DMS114 treated with DMSO at 0.1 percent for 48 hours (cell line): ENCODE measurements at regions not wholly inside any gene's neighbourhood (a gene's known extent, or its start where the extent isn't known, plus 50 kb on each side); places are given as distances from the start of the nearest gene placed in this dataset.

Source experiments
- DNase-seq: peaks from one replicate; lab custom pipeline; 2025; ENCODE audit not compliant: unreplicated experiment; lab: John Stamatoyannopoulos, UW

DNA sequence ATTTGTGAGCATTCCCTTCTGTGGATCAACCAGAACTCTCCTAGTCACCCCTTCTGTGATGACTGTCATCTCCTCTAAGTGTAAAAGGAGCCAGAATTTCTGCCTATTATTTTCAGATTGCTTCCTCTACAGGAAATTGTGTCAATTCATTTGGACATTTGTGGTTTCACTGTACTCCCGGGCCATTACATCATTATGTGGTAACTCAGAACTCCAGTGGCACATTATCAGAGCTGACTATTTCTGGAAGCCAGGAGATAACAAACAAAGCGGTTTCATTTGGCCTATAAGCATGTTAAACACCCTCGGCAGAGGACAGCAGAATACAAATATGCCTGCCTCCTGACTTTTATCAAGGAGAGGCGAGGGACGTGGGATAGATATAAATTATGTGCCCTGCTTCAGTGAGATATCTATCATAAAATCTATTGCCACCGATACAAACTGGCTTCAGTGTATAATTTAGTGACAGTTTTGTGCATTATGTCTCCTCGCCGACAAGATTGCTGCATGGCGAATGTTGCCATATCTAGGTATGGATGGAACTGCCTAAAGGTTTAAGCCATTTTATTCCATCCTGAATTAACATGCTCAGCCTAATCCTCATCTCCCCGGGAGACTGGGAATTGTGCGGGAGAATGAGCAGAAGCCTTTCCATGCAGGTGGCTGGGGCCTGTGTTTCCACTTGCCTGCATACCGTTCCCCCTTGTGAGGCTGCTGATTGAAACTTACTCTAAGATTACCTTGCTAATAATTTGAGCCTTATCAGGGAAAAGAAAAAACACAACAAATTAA is 193.4 kb upstream of the SEMA6D start:
- no peak for DNase-seq

DNA sequence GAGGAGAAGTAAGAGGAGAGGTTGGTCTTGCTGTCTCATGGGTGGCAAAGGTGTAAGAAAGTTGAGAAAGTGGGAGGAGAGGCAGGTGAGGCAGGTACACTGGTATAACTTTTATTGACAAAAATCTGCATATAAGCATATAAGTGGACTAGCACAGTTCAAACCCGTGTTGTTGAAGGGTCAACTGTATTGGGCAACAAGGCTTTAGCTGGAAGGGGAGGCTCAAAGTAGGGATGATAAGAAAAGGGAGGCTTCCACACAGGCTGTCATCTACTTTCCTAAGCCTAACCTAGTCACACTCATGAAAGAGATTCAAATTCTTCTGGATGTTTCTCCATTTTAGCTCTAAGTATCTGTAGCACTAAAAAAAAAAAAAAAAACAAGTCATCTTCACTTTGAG is 188.1 kb upstream of the SEMA6D start:
- DNase-seq, result no peak

DNA sequence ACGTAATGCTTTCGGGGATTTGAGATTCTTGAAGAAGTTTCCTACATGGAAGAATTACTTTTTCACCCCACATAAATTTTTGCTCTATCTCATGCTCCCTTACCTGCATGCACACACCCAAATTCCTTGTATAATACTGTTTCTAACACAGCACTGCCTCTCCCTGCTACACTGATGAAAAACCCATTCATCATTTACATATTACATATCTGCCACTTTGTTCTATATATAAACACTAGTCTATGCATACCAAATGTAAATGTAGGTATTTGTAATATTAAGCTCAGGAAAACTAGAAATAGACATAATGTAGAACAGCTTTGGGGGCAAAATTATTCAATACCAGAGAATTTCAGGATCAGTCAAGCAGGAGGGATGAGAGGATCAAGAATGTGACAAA is 182.6 kb upstream of the SEMA6D start:
- no peak for DNase-seq

DNA sequence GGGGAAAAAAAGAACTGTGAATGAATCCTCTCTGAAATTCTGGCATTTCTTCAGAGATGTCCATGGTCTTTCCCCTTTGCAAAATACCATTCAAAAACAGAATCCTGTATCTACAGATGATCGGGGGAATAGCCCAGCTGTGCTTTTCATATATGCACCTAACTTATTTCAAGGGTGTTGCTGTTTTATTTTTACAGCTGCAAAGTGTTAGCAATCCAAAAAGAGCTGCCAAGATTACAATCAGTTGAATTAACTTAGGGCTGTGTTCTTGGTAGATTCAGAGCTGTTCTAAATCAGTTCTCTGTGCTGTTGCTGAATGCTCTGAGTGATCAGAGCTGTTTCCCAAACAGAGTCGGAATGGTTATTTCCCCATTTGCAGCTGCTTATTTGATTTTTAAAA is 175.7 kb upstream of the SEMA6D start:
- no peak for DNase-seq

DNA sequence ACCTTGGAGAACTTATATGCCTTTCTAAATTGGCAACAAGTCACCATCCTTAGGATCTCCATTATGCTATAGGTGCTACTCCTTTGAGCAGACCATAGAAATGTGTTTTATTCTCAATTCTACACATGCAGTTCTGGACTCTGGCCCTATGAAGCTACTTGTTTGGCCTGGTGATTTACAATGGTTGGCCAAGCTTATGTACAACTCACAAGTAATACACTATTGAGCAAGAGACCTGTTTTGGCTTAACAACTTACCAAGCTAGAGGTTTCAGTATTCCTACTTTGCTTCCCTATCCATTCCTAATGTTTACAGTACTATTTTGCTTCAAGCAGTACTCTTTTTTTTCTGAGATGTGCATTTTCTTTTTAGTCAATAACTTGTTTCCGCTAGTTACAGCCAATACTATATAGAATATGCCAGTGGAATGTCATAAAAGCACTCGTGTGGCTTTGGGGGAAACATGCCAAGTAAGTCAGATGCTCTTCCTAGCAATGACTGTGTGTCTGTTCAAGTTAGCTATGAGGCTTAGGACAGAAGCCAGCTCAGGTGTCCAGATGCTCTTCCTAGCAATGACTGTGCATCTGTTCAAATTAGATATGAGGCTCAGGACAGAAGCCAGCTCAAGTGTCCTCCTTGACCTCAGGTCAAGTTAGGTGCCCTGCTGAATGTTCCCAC is 174.9 kb upstream of the SEMA6D start:
- no peak for DNase-seq

DNA sequence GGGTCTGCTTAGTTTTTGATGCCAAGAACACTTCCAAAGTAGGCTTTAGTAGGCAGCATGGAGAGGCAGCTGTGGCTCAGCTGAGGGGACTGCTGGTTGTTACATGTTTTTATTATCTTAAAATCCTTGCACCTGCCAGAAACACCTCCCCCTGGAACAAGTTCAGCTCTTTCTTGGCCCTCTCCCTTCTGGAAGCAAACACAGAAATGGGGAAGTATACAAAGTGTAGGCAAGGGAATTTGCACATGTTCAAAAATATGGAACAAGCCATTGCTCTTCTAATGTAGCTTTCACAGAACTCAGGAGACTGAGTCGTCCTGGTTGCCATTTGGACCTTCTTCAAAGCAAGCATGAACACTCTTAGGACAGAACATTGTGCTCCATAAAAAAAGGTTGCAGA is 169.1 kb upstream of the SEMA6D start:
- DNase-seq, result no peak

DNA sequence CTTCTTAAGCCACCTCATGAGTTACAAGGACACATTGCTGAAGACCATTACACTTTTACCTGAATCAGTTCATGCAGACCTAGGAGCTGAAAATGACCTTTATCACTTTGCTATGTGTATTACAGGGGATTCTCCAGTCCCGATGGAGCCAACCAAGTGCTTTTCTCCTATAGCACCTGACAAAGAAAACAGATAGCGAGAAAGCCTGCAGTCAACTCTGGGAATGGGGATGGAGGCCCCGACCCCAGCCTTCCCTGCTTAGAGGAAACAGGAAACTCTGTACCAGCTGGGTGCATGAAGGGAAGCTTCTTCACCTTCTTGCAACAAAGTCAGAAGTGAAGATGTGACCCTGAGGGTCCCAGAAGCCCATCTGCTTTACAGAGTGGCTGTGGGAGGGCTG is 168.3 kb upstream of the SEMA6D start:
- no peak for DNase-seq

DNA sequence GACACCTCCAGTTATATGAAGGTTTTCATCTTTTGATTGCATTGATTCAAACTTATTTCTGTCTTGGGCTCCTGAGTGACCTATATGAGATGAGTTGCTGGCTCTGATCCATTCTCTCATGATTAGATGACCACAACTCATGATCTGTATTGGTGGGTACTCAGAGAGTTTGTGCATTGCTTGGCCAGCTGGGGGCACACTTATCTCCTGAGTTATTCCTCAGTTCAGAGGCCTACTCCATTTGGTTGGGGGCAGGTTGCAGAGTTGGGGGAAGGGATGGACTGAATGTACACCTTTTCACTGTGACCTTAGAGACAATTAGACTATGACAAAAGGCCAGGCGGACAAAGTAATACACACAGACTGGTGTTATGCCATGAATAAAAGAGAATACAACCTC is 166.2 kb upstream of the SEMA6D start:
- DNase-seq, result no peak

DNA sequence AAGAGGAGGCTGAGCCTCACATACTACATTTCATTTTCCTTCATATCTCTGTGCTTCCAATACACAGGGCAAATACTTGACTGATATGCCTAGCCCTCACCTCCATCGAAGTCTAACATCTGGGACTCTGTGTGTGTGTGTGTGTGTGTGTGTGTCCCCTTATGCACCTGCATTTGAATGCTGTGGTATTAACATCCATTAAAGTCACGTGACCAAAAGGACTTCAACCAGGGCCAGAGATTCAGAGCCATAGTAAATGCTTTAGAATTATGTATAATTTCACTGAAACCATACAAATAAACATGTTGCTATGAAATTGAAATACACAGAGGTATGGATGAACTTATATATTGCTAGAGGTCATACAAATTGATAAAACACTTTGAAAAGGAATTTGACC is 165.8 kb upstream of the SEMA6D start:
- no peak for DNase-seq

DNA sequence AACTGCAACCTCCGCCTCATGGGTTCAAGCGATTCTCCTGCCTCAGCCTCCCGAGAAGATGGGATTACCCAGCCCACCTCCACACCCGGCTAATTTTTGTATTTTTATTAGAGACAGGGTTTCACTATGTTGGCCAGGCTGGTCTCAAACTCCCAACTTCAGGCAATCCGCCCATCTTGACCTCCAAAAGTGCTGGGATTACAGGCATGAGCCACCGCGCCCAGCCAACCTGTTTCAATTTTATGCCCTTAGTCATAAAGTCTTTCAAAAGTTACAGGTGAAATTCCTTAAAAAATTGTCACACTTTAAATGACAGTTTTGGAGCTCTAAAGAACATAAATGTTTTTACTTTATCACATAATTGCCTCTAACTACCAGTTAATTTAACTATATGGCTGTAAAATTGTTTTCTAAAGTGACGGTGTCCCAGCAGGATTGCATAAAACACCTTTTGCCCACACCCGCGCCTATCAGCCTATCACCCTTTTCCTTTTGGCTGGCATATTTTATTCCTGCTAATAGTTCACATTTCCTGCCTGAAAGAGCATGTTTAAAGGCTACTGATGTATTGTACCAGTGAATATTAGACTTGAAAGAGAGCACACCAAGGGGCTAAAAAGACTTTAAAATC is 164.2 kb upstream of the SEMA6D start:
- no peak for DNase-seq

DNA sequence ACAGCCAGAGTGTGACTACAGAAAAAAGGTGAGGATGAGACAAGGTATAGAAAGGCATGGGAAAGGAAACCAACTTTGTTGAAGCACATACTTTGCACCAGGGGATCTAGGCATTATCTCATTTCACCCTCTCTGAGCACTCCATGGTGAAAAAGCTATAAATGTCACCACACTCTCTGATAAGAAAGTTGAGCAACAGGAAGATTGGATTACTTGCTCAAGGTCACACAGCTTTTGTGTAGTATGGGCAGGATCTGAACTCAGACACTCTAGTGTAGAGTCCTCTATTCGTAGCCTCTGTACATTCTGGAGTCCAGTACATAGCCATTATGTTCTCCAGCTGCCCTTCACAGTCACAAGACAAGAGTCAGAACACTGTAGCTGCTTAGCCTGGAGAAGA is 163.4 kb upstream of the SEMA6D start:
- no peak for DNase-seq

DNA sequence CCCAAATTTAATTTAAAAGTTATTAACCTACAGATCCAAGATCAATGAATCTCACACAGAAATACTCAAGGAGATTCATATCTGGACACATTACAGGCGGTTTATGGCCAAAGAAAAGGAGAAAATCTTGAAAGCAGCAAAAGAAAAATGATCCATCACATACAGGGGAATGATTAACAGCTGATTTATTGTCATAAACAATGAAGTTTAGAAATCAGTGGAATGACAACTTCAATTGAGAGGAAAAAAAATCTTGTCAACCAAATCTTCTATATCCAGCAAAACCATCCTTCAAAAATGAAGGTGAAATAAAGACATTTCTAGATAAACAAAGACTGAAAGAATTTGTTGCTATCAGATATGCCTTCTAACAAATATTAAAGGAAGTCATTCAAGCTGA is 156.2 kb upstream of the SEMA6D start:
- DNase-seq, result no peak

DNA sequence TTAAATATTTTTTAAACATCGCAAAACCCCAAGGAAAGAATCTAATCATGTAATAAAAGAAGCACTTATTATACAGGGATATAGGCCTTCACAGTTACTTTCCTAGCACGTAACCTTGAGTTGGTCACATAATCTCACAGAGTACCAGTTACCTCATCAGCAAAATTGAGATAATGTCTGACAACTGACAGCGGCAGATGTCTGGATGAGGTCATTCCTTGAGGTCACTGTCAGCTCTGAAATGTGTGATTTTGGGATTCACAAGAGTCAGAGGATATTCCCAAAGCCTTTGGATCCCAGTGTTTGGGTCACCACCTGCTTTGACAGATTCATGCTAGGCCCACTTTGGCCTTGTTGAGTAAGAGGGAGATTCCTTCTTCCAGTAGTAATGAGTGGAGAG is 151.4 kb upstream of the SEMA6D start:
- no peak for DNase-seq

DNA sequence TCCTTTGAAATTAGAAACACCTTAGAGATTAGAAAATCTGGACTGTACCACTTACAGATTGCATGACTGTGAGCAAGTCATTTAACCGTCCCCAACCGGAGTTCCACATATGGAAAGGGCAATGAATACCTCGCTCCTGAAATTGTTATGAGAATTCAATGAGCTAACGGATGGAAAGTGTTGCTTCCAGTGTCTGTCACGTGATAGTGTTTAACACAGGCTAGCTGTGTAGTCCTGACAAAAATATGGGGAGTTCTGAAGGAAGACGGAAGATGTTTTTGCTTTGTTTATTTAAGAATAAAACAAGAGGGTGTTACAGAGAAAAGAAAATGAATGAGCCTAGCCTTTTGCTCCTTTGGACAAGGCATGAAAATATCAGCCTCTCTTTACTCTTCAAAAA is 150.7 kb upstream of the SEMA6D start:
- no peak for DNase-seq

DNA sequence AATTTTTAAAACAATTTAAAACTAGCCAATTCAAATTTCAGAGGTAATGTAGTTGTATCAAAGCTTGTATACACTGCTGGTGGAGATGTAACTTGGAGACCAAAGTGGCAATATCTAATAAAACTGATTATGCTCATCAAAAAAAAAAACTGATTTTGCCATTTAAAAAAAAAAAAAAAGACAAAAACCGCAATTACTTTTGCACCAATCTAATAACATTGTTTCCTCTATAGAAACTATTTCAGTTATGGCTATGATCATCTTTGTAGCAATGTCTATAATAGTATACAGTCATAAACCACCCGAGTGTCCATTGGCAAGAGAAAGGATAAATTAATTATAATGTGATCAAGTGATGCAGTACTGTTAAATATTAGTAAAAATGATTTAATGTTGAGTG is 149.3 kb upstream of the SEMA6D start:
- no peak for DNase-seq

DNA sequence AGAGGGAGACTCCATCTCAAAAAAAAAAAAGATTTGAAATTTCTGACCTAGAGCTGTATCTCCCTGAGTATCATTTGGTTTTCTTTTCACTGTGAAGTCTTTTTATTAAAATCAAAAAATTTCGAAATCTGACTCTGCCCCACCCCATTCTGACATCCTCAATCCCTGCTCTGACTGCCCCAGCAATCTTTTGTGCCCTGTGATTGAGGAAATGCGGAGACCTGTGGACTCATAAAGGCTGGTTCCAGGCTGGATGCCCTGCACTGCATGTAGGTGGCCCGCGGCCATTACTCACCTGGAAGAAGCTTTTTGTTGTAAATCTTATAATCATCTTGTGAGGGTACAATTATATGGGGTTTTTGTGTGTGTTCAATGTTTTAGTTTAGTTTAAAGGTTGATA is 147.3 kb upstream of the SEMA6D start:
- no peak for DNase-seq

DNA sequence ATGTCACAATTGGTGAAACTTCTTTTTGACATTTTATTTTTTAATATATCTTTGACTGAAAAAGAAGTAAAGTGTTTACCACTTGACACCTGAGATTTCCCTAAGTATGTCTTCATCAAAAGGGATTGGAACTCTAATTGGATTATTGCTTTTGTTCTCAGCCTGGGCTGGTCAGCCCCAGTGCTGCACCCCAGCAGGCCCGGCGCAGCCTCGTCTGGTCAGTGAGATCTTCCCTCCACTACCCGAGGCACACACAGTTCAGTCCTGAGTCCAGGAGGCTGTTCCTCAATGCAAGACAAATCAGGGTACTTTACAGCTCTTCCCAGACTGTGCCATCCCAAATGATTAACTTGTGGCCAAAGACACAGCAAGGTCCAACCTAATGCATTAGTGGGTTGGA is 146.9 kb upstream of the SEMA6D start:
- no peak for DNase-seq

DNA sequence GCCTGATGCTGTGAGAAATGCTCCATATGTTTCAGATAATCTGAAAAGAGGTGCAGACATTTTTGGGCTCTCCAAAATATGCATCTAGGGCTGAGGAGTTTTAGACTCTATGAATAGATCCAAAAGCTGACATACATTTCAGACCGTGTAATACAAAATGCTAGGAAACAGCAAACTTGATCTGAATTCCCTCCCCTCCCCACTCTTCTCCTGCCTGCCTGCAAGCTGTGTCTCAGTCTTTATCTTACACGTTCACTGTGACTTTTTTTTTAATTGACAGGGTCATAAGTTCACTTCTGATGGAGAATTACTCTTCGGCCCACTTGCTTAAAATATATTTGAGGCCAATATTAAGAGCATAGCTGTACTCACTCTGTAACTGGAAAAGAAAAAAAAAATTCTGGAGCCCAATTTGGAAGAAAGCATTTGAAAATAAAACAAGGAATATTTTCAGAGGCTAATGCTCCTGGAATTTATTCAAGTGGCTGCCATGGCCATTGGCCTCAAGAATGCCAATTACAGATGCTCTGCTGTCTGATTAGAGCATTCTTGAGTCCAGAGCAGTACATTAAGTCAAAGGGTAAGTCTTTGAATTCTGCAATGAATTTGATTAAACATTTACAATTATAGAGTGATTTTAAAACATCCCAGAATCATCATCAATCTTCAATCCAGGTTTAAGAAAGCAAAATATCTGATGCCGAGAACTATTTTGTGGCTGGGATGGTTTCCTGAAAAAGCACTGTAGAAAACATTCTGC is 146.2 kb upstream of the SEMA6D start:
- DNase-seq, result no peak

DNA sequence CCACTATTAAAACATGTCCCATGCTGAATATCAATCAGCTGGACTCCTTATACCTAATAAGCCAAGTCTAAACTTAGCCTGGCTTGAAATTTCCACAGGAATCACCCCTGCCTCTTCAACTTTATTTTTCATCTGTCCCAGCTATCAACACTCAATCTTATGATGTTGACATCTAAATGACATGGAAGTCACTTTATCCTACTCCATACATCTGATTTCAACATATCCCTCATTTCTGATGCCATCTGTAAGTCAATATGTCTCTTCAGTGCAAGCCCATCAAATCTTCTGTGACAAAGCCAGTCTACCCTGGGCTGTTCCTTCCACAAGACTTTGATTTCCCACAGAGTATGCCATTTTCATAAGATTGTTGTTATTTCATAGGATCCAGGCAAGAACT is 143.6 kb upstream of the SEMA6D start:
- no peak for DNase-seq

DNA sequence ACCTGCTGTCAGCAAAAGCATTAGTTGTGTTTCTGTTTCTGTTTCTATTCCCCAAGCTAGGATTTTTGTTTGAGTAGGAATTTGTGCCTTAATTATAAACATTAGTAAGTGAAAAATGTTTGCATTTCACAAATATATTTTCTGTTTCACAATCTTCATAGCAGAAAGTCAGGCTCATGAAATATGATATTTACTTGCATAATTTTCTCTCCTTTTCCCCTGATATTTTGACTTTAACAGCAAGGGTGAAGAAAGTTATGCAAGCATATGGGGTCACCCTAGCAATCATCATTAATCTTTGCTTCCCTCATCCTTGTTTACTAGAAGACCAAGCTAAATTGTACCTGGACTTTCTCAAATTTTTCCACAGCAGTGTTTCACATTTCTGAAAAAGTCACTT is 140.3 kb upstream of the SEMA6D start:
- DNase-seq, result no peak

DNA sequence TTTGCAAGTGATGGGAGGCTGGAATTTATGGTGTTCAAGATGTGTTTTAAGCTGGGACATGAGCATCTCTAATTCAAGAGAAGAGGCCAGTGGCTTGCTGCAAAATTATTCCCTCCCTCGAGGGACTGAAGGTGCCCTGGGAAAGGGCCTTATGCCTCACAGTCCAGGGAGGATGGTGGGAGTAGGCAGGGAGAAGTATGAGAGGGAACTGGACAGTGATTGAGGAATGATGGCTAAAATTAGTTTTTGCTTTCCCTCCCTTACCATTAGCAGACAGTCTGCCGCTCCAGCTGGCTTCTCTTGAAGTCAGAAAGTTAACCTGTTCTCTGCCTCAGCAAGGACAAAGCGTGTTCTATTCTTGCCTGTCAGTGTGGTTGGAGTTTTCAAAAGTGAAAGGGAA is 139.8 kb upstream of the SEMA6D start:
- no peak for DNase-seq

DNA sequence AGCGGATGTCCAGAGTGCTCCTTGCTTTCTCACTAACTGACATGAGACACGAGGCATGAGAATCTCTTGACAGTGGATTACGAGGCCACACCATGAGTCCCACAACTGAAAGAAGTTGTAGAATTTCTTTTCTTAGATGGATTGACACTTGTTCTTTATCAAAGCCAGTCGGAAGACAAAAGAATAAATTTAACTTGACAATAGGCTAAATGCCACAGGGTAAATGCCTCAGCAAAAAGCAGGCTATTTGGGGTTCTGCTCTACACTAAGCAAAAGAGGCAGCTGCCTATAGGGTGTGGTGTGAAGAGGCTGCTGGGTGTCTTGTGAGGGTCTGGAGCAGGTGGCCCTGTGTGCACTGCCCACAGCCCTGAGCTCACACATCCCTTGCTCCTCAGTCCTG is 135.1 kb upstream of the SEMA6D start:
- DNase-seq, result no peak
